ENCODE measurements at regions not wholly inside any gene's neighbourhood (a gene's known extent, or its start where the extent isn't known, plus 50 kb on each side); places are given as distances from the start of the nearest gene placed in this dataset.

DNA sequence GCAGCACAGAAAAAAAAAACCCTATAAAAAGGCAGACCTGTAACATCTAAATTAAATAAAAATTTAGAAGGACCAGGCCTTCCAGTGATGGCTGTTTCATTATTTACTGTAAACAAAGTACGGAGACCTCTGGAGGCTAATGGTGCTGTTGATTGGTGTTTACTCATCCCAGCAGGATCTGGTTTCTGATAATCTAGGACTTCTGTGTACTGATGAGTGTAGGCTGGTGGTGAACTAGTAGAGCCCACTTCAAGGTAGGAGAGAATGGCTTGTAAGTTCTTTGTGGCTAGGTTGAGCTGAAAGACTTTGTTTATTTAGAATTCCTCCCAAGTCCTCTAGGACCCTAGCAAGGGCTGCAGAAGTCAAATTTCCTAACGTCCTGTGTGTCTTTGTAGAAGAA, 398.1 kb upstream of the PITX2 start:
- Histone ChIP-seq H3K27me3 (no peaks in the 10 kb centered on the region), H3K36me3 (no peaks in the 10 kb centered on the region), H3K4me3 (no peak overlapping the region), H3K9me3 (no peaks in the 10 kb centered on the region), H3K4me1 (no peaks in the 10 kb centered on the region), H3K27ac (no peak overlapping the region)
- intact Hi-C loops (cut with DNase I) = no loop called here
- DNase-seq (ENCODE audit: low spot score in 2 of 2) = no peak
- no peak for TF ChIP-seq CTCF (IDR thresholded peaks at IDR 0.05)

GRCh38 chr4:111022758-111023157, 399.9 kb upstream of the PITX2 start:
- H3K27ac ChIP-seq = no peak overlapping the region
- no peaks in the 10 kb centered on the region for H3K27me3 ChIP-seq
- H3K4me3 ChIP-seq = no peak overlapping the region
- no peak for DNase-seq (ENCODE audit: low spot score in 2 of 2)
- no peaks in the 10 kb centered on the region for H3K4me1 ChIP-seq
- no peaks in the 10 kb centered on the region for H3K9me3 ChIP-seq
- no peaks in the 10 kb centered on the region for H3K36me3 ChIP-seq
- intact Hi-C loops (cut with DNase I) = no loop called here
- TF ChIP-seq CTCF (IDR thresholded peaks at IDR 0.05) = no peak

- intact Hi-C loops (cut with DNase I) = no loop called here
- no peaks in the 10 kb centered on the region for H3K9me3 ChIP-seq
- H3K27ac ChIP-seq = no peak overlapping the region
- no peak for TF ChIP-seq CTCF (IDR thresholded peaks at IDR 0.05)
- DNase-seq (ENCODE audit: low spot score in 2 of 2) = no peak
- no peaks in the 10 kb centered on the region for H3K4me1 ChIP-seq
- H3K27me3 ChIP-seq = no peaks in the 10 kb centered on the region
- no peaks in the 10 kb centered on the region for H3K36me3 ChIP-seq
- H3K4me3 ChIP-seq = no peak overlapping the region
Observed at GRCh38 chr4:111027526-111027925, 404.6 kb upstream of the PITX2 start.

GRCh38 chr4:111028795-111029194, 405.9 kb upstream of the PITX2 start:
- Histone ChIP-seq H3K4me3 (no peak overlapping the region), H3K36me3 (no peaks in the 10 kb centered on the region), H3K27me3 (no peaks in the 10 kb centered on the region), H3K9me3 (no peaks in the 10 kb centered on the region), H3K27ac (no peak overlapping the region), H3K4me1 (no peaks in the 10 kb centered on the region)
- intact Hi-C loops (cut with DNase I) = no loop called here
- TF ChIP-seq CTCF (IDR thresholded peaks at IDR 0.05) = no peak
- no peak for DNase-seq (ENCODE audit: low spot score in 2 of 2)

GRCh38 chr4:111031001-111031579, 408.2 kb upstream of the PITX2 start:
- DNase-seq (ENCODE audit: low spot score in 2 of 2) = no peak
- no peak overlapping the region for H3K27ac ChIP-seq
- no peaks in the 10 kb centered on the region for H3K9me3 ChIP-seq
- H3K27me3 ChIP-seq = no peaks in the 10 kb centered on the region
- H3K36me3 ChIP-seq = no peaks in the 10 kb centered on the region
- TF ChIP-seq CTCF (IDR thresholded peaks at IDR 0.05) = no peak
- H3K4me1 ChIP-seq = no peaks in the 10 kb centered on the region
- H3K4me3 ChIP-seq = no peak overlapping the region
- intact Hi-C loops (cut with DNase I) = no loop called here

GRCh38 chr4:111031596-111031995, 408.7 kb upstream of the PITX2 start:
- TF ChIP-seq CTCF (IDR thresholded peaks at IDR 0.05) = no peak
- intact Hi-C loops (cut with DNase I) = no loop called here
- Histone ChIP-seq H3K27me3 (no peaks in the 10 kb centered on the region), H3K9me3 (no peaks in the 10 kb centered on the region), H3K4me1 (no peaks in the 10 kb centered on the region), H3K27ac (no peak overlapping the region), H3K36me3 (no peaks in the 10 kb centered on the region), H3K4me3 (no peak overlapping the region)
- DNase-seq (ENCODE audit: low spot score in 2 of 2) = no peak
